HG02798 (cell line): ENCODE measurements at regions not wholly inside any gene's neighbourhood (a gene's known extent, or its start where the extent isn't known, plus 50 kb on each side); places are given as distances from the start of the nearest gene placed in this dataset.
"Not testable (repeated sequence)": the region's sequence is repeated elsewhere in the genome, so short reads cannot be mapped to it uniquely, and the experiment has no call there.

ENCODE experiments used
- ATAC-seq: cut with Tn5 transposase; IDR thresholded peaks from one replicate; pipeline ENCODE4 v1.9.1; 2021; ENCODE audit warnings: mild to moderate bottlenecking; ENCODE audit not compliant: unreplicated experiment, poor library complexity

DNA sequence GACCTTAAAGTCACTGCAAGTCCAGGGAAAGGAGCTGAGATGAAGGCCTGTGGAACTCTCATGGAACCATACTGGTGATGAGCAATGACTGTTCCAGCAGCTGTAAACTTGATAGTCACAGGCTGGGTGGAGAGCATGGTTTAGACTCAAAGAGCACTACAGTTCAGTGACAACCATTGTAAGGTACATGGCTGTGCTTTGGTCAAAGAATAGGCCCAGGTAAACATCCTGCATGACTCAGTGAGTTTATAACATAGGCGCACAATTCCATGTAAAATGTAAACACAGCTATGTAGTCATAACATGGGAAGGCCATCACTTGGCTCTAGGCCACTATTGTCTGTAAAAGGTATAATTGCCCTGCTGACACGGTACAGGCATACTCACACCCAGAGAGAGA, 119.3 kb upstream of the FSCB start:
- ATAC-seq: no peak

DNA sequence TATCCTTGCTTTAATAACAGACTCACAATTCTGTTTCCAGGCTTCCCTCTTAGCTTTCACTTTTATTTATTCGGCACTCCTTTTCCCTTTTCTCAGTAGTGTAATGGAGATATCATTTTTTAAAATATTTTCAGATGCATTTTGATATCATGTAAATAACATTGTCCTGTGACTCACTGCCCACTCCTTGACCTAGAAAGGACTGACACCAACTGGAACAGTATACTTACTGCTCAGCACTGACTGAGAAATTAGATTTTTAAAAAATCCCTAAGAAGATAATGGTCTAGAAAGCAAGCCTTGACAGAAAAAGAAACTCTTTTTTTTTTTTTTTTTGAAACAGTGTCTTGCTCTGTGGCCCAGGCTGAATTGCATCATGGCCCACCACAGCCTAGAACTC, 118.0 kb upstream of the FSCB start:
- ATAC-seq: no peak

DNA sequence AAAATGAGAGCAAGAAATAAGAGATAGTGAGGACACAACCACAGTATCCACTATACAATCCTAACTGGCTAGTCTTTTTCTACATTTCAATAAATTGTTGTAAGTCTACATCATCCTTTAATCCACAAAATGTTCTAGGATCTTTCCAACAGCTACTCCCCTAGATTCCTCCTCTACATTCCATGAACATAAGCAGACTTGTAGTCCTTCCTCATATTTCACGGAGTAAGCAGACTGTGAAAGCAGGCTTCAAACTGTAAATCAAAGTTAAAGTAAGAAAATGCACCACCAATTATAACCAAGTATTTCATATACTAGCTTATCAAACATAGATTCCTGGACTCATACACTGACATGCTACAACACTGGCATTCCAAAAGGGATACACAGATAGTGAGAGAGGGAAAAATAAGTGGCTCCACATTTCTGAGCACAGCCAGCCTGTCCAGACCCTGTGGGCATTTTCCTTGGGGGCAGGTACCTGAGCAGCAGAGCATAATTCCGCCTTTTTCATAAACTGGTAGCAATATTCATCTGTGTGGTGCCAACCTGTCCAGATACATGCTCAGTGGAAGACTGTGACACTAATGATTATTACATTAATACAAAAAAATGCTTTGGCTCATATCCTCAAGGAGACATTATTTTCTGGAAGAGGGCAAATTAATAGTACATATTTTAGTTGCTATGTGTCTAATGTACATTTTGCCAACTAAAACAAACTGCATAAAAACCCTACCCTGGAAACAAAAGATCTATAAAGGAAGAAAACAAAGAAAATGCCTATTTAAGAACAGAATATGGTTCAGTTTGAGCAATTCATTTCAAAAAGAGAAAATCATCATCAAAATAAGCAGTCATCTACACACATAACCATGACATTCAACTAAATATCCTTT, 113.3 kb upstream of the FSCB start:
- ATAC-seq: no peak

DNA sequence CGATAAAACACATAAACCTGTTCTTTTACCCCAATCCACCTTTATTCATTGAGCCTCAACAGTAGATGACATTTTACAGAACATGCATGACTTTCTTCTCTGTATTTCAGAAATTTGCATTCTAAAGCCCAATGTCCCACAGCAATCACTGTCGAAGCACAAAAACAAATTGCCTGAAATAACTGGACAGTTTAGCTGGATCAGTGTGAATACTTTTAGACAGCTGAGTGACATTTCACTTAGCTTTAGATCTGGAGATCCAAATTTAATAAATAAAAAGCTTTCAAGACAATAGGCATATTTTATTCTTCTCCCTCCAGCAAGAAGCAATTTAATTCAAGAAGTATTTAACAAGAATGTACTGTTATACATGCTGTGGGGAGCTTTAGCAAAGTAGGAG, 109.1 kb upstream of the FSCB start:
- ATAC-seq: no peak

DNA sequence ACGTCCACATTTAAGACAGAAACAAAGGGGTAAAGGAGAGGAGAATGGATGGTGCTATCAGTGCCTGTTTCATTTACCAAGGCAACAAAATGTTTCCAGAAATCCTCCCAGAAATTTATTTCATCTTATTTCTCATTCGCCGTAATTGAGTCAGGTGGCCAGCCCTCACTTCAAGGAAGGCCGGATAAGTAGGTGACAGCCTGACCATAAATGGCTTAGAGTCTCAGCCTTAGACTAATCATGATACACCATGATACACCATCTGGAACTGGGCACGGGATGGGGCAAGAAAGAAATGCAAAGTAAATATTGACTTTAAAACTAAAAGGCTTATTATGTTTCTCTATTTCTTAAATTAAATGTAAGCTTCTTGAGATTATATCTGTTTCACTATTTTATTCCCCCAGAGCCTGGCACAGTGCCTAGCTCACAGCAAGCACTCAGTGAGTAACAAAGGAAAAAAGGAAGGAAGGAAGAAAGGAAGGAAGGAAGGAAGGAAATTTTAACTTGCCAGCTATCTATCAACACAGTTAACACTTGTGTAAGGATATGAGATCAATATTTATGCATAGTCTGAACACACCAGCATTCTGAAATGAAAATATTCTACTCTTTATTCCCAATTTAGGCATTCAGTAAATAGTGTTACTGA, 106.1 kb upstream of the FSCB start:
- no peak for ATAC-seq

DNA sequence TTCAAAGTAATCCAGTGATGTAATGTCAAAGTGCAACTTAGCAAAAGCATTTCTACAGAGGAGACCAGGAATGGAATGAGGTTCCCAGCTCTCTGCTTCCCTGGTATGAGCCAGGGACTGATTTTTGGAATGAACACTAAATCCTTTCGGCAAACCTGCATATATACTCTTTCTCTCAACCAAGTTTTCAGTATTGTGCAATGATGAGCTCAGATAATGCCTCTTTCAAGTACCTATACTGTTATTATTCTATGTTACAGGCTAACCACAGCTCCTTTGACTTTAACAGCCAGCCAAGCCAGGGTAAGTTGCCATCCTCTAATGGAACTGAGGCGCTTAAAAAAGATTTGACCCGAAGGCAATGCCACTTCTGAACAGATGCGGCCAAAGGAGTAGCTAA, 104.9 kb upstream of the FSCB start:
- ATAC-seq: no peak

DNA sequence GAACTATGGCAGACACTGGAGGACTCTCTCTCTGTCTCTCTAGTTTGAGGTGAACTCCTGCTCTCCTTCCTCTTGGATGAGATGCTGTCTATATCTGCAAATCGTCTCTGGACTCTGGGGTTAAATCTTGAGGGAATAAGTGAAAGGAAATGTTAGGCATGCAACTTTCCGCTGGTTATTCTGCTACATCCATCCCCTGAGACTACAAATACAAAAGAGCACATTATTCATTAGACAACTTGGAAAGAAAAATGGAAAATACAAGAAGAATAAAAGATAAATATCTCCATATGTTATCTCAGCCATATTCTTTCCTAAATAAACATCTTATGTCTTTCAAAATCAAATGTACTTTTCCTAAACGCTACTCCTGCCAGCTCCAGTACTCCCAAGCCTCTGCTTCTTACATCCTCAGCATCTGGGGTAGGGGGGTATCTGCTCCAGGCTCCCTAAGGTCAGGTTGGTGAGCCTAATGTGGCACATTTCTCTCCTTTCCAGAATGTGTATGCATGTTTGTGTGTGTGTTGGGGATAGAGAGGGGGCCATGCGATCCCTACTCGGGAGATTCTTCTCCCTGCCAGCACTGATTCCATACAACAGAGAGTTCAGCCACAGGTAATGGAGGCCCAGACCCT, 102.9 kb upstream of the FSCB start:
- no peak for ATAC-seq

DNA sequence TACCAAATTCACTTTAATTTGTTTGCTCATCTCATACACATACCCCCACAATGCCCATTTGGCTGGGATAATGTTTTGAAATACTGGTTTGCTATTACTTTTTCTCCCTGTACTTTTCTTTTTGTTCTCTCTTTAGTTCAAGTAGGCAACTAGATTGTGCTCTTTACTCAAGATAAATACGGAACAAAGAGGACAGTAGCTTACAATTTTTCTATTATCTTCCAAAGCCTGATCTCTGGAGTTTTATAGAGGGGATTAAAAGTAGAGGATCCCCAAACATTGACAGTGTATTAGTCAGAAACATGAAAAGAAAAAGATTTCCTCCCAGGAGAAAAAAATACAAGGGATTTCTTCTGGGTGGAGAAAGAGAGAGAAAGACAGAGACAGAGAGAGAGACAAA, 102.1 kb upstream of the FSCB start:
- ATAC-seq: no peak

DNA sequence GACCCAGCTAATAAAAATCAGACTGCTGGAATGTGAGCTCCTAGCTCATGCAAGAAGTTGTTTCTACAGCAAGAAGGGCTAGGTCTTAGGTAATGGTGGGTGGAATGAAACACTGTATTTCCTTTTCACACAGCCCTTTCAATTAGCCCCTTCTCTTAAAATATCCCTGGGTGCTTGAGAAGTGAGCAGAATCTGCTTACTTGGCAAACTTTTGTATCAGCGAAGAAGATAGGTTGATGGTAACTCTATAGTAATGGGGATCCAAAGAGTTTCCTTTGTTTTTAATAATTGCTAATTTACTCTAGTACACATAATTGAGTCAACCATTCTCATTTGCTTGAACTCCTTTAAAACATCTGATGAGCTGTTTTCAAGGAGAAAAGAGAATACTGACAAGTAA, 100.6 kb upstream of the FSCB start:
- ATAC-seq: no peak

DNA sequence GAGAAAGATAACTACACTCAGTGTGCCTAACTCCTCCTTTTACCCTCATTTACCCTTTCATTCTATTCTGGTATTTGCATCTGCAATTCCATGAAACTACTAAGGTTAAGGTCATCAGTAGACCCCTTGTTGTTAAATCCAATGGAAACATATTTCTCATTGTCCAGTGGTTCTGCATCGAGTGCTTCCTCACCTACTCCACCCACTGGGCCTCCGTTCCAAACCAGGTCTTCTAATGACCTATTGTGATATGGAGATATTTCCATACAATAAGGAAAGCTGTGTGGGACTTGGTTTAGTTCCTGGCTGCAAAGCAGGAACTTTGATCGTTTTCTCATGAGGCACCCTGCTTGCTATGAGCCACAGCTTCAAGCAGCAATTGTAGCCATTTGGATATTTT, 99.5 kb upstream of the FSCB start:
- no peak for ATAC-seq

DNA sequence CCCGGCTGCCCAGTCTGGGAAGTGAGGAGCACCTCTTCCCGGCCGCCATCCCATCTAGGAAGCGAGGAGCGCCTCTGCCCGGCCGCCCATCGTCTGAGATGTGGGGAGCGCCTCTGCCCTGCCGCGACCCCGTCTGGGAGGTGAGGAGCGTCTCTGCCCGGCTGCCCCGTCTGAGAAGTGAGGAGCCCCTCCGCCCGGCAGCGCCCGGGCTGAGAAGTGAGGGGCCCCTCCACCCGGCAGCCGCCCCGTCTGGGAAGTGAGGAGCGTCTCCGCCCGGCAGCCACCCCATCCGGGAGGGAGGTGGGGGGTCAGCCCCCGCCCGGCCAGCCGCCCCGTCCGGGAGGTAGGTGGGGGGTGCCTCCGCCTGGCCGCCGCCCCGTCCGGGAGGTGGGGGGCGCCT, 94.2 kb upstream of the FSCB start:
- not testable (repeated sequence) for ATAC-seq

DNA sequence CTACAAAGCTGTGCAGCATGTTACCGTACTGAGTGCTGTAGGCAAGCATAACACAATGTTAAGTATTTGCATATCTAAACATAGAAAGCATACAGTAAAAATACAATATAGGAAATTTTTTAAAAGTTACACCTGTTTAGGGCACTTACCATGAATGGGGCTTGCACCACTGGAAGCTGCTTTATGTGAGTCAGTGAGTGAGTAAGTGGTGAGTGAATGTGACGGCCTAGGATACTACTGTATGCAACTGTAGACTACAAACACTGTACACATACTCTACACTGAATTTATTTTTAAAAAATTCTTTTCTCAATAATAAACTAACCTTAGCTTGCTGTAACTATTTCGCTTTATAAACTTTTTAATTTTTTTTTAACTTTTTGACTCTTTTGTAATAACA, 82.1 kb upstream of the FSCB start:
- ATAC-seq: no peak

DNA sequence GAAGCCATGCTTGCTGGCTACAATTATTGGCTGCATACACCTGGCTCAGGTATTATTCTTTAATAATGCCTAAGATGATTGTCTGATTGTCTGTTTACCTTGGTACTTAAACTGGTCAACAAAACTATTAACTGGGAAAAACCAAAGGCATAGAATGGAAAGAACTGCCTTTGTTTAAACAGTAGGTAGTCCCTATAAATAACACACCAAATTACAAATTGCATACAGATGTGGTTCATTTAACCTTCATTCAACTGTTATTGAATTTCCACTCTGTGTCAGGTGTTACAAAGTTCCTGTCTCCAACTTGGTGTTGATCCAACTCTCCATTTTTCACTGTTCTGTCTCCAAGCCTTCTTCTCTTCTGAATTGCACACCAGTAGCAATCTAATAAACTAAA, 79.8 kb upstream of the FSCB start:
- ATAC-seq: no peak

DNA sequence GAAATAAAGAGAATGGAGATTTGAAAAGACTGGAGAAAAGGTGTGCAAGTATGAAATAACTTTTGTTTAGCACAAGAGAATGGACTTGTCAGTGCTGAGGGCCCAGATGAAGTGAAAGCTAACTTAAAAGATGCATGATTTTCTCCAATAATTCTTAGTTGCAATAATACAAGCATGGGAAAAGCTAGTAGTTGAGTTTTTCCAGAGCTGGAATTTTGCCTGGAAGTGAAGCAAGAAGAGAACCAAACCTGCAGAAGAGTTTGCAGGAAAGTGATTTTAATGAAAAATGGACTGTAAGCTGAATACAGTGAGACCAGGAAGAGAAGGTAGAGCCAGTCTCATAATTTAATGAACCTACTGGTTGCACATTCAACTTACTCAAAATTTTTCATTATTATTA, 69.3 kb upstream of the FSCB start:
- ATAC-seq: no peak

DNA sequence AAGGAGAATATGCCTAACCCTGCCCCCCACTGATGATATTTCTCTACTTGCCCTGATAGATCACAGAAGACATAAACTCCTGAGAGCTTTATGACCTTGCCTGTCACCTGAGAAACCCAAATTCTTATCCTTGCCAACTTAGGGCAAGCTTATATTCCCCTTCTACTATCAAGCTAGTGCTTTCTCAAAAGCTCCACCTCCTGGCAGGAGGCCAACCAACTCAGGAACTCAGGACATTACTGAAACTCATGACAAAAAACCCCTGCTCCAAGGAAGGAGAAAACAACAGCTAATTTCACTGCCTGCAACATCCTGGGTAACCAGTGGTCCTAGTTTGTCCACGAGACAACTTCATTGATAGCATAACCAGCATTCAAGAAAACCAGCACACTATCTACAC, 60.9 kb upstream of the FSCB start:
- no peak for ATAC-seq

DNA sequence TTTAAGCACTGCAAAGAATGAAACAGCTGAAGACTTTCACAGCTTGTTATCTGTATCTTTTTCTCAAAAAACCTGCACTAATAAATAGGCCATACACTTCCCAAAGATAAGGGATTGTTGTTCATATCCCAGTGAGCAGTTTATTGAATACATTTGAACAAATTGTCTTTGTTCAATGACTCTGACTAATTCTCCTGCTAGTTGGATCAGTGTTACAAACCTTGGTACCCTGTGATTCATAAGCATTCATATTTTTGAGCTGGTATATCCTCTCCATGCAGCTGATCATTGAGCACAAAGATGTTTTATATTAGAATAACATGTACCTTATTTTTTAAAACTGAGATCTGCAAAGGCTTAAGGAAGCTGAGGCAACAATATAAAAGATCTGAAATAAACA, 58.9 kb upstream of the FSCB start:
- no peak for ATAC-seq

DNA sequence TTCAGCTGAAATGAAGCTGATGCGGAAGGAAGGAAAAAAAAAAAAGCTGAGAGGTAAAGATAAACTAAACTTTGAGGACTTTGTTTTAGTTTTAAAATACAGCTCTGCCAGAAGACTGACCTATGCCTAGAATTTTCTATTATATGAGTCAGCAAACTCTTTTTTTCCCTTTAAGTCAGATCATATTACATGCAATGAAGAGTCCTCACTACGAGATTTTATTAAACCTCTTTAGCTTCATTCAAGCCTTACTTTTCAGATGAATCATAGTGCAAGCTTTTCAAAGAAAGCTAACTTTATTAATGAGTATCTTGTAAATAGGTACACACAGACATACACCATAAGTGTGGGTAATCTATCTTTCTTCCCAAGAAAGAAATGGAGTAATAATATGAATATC, 57.8 kb upstream of the FSCB start:
- ATAC-seq: no peak
